ENCODE measurements at regions not wholly inside any gene's neighbourhood (a gene's known extent, or its start where the extent isn't known, plus 50 kb on each side); places are given as distances from the start of the nearest gene placed in this dataset.

DNA sequence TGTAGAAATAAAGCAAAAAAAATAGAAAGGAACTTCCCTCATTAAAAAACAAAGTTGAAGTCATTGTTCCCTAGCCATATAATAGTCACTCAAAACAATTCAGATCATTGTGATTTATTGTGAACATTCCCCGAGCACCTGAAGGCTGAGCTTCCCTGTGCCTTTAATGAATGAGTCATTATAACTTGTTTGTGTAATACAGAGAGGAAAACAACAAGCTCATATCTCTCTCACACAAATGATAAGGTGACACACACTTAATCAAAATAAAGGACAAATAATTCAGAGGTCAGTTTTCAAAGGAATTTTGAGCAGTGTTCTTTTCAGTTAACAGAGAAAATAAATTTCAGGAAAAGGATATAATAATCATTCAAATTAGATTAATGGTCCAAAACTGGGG lies 326.2 kb downstream of the DUSP10 start:
- Mint-ChIP-seq H3K27ac (no peak overlapping the region), H3K4me3 (no peak overlapping the region), H3K9me3 (no peaks in the 10 kb centered on the region), H3K4me1 (no peaks in the 10 kb centered on the region), H3K27me3 (ENCODE audit: low read depth in 2 of 2) (peaks cover 15 to 51% of the 10 kb centered on the region in 2 donors), H3K36me3 (no peaks in the 10 kb centered on the region)
- Histone ChIP-seq H3K36me3 (ENCODE audit: control insufficient read depth, insufficient read depth, low read length) (no peaks in the 10 kb centered on the region), H3K9me3 (ENCODE audit: control insufficient read depth, insufficient read depth, low read length) (no peaks in the 10 kb centered on the region), H3K4me3 (ENCODE audit: low read length) (no peak overlapping the region), H3K27ac (ENCODE audit: low read length) (no peak overlapping the region), H3K4me1 (ENCODE audit: control insufficient read depth, insufficient read depth, low read length) (no peaks in the 10 kb centered on the region), H3K27me3 (ENCODE audit: control insufficient read depth, insufficient read depth, low read length) (no peaks in the 10 kb centered on the region)
- TF ChIP-seq, protein P1, sequence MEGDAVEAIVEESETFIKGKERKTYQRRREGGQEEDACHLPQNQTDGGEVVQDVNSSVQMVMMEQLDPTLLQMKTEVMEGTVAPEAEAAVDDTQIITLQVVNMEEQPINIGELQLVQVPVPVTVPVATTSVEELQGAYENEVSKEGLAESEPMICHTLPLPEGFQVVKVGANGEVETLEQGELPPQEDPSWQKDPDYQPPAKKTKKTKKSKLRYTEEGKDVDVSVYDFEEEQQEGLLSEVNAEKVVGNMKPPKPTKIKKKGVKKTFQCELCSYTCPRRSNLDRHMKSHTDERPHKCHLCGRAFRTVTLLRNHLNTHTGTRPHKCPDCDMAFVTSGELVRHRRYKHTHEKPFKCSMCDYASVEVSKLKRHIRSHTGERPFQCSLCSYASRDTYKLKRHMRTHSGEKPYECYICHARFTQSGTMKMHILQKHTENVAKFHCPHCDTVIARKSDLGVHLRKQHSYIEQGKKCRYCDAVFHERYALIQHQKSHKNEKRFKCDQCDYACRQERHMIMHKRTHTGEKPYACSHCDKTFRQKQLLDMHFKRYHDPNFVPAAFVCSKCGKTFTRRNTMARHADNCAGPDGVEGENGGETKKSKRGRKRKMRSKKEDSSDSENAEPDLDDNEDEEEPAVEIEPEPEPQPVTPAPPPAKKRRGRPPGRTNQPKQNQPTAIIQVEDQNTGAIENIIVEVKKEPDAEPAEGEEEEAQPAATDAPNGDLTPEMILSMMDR (IDR thresholded peaks at IDR 0.05) = no peak
- intact Hi-C loops (cut with micrococcal nuclease) = no loop called here
- no CpG with 5 or more reads among the region's 1 CpG for WGBS (ENCODE audit: insufficient coverage)
- ATAC-seq (no peak), DNase-seq (no peak)

DNA sequence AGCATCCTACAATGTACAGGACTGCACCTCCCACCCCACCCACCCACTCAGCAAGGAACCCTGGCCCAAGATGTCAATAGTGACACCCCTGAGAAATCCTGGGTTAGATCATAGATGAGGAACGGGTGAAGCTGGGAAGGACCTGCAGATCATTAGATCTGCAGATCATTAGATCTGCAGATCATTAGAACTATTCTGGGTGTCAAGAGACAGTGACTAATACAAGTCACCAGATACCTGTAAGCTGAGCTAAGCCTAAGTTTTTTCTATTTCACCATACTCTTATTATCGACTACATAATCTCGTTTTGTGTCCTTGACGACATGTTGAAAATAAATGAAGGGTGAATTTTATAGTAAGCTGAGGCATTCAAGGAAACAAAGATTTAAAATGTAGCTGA lies 325.7 kb downstream of the DUSP10 start:
- no peaks in the 10 kb centered on the region for H3K4me1 Mint-ChIP-seq
- Histone ChIP-seq H3K4me1 (ENCODE audit: control insufficient read depth, insufficient read depth, low read length) (no peaks in the 10 kb centered on the region), H3K27ac (ENCODE audit: low read length) (no peak overlapping the region), H3K4me3 (ENCODE audit: low read length) (no peak overlapping the region), H3K9me3 (ENCODE audit: control insufficient read depth, insufficient read depth, low read length) (no peaks in the 10 kb centered on the region), H3K36me3 (ENCODE audit: control insufficient read depth, insufficient read depth, low read length) (no peaks in the 10 kb centered on the region), H3K27me3 (ENCODE audit: control insufficient read depth, insufficient read depth, low read length) (no peaks in the 10 kb centered on the region)
- intact Hi-C loops (cut with micrococcal nuclease) = no loop called here
- H3K27ac Mint-ChIP-seq = no peak overlapping the region
- 92% methylated on average over 1 of the region's 4 CpGs for WGBS (ENCODE audit: insufficient coverage)
- H3K4me3 Mint-ChIP-seq = no peak overlapping the region
- TF ChIP-seq, protein P1 (IDR thresholded peaks at IDR 0.05) = no peak
- no peak for DNase-seq
- ATAC-seq = no peak
- peaks cover 15 to 49% of the 10 kb centered on the region in 2 donors for H3K27me3 Mint-ChIP-seq (ENCODE audit: low read depth in 2 of 2)
- H3K9me3 Mint-ChIP-seq = no peaks in the 10 kb centered on the region
- H3K36me3 Mint-ChIP-seq = no peaks in the 10 kb centered on the region

DNA sequence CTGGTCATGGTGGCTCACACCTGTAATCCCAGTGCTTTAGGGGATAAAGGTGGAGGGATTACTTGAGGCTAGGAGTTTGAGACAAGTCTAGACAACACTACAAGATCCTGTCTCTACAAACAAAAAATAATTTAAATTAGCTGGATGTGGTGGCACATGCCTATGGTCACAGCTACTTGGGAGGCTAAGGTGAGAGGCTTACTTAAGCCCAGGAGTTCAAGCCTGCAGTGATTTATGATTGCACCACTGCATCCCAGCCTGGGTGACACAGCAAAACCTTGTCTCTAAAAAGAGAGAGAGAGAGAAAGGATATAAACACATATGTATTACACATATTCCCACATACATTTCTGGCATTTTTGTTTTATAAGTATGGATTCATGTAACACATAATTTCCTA lies 325.2 kb downstream of the DUSP10 start:
- no peaks in the 10 kb centered on the region for H3K36me3 ChIP-seq (ENCODE audit: control insufficient read depth, insufficient read depth, low read length)
- Mint-ChIP-seq H3K4me3 (no peak overlapping the region), H3K9me3 (no peaks in the 10 kb centered on the region), H3K36me3 (no peaks in the 10 kb centered on the region), H3K27me3 (ENCODE audit: low read depth in 2 of 2) (peaks cover 14 to 43% of the 10 kb centered on the region in 2 donors), H3K27ac (no peak overlapping the region), H3K4me1 (no peaks in the 10 kb centered on the region)
- no peaks in the 10 kb centered on the region for H3K4me1 ChIP-seq (ENCODE audit: control insufficient read depth, insufficient read depth, low read length)
- no peak overlapping the region for H3K27ac ChIP-seq (ENCODE audit: low read length)
- ATAC-seq = no peak
- no peaks in the 10 kb centered on the region for H3K27me3 ChIP-seq (ENCODE audit: control insufficient read depth, insufficient read depth, low read length)
- TF ChIP-seq, protein P1 (IDR thresholded peaks at IDR 0.05) = no peak
- H3K4me3 ChIP-seq (ENCODE audit: low read length) = no peak overlapping the region
- no peaks in the 10 kb centered on the region for H3K9me3 ChIP-seq (ENCODE audit: control insufficient read depth, insufficient read depth, low read length)
- intact Hi-C loops (cut with micrococcal nuclease) = no loop called here
- no peak for DNase-seq

DNA sequence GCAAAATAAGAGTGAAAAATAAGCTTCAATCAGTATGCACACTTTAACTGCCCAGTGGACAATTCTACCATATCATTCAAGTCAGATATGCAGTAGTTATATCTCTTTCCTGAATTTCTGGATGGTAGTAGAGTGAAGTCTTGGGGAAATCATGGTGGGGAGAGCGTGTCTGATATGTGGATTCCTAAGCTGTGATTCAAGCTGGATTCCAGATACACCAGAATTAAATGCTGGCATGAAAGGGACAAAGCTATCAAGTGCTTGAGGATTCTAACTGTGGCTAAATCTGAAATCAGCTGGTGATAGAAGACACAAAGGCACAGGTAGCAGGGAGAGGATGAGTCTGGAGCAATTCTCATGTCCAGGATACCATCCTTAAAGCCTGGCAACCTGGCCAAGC lies 323.5 kb downstream of the DUSP10 start:
- H3K36me3 ChIP-seq (ENCODE audit: control insufficient read depth, insufficient read depth, low read length) = no peaks in the 10 kb centered on the region
- peaks cover 16 to 28% of the 10 kb centered on the region in 2 donors for H3K27me3 Mint-ChIP-seq (ENCODE audit: low read depth in 2 of 2)
- no peaks in the 10 kb centered on the region for H3K9me3 Mint-ChIP-seq
- 77% methylated on average over 1 of the region's 1 CpG for WGBS (ENCODE audit: insufficient coverage)
- DNase-seq (no peak), ATAC-seq (no peak)
- H3K4me3 ChIP-seq (ENCODE audit: low read length) = no peak overlapping the region
- intact Hi-C loops (cut with micrococcal nuclease) = no loop called here
- H3K27ac ChIP-seq (ENCODE audit: low read length) = no peak overlapping the region
- no peak overlapping the region for H3K4me3 Mint-ChIP-seq
- no peaks in the 10 kb centered on the region for H3K27me3 ChIP-seq (ENCODE audit: control insufficient read depth, insufficient read depth, low read length)
- TF ChIP-seq, protein P1 (IDR thresholded peaks at IDR 0.05) = no peak
- H3K4me1 ChIP-seq (ENCODE audit: control insufficient read depth, insufficient read depth, low read length) = no peaks in the 10 kb centered on the region
- no peaks in the 10 kb centered on the region for H3K4me1 Mint-ChIP-seq
- no peak overlapping the region for H3K27ac Mint-ChIP-seq
- H3K36me3 Mint-ChIP-seq = no peaks in the 10 kb centered on the region
- no peaks in the 10 kb centered on the region for H3K9me3 ChIP-seq (ENCODE audit: control insufficient read depth, insufficient read depth, low read length)

Data from natural killer cell (primary cell).